ENCODE measurements at regions not wholly inside any gene's neighbourhood (a gene's known extent, or its start where the extent isn't known, plus 50 kb on each side); places are given as distances from the start of the nearest gene placed in this dataset.

DNA sequence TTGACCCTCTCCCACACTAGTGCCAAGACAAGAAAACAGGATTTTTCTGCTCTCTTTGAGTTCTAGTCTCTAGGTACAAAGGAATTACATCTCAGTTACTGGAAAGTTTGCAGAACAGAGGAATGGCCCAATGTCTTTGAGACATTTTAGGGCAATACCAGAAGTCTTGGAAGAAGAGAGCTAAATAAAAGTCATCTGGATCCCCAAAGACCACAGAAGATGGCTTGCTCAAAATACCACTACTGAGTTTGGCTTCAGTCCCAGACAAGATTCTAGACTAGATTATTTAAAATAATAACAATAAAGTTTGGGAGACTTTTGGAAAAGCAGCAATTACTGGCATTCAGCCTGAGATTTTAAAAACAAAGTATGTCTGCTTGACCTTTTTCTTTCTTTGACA, 61.9 kb upstream of the HK2 start:
- Histone ChIP-seq H4K20me1 (ENCODE audit: control insufficient read depth, extremely low read depth, insufficient read depth, low read length) (no peaks in the 10 kb centered on the region), H3K79me2 (ENCODE audit: control insufficient read depth, insufficient read depth, low read length) (no peaks in the 10 kb centered on the region), H3K9ac (ENCODE audit: control insufficient read depth, extremely low read depth, insufficient read depth, low read length) (no peak overlapping the region), H3K27me3 (ENCODE audit: control insufficient read depth, extremely low read depth, insufficient read depth, low read length) (no peaks in the 10 kb centered on the region), H3K4me3 (ENCODE audit: control insufficient read depth in 2 of 3, extremely low read depth in 1 of 3, insufficient read depth in 2 of 3, low read depth in 1 of 3, low read length in 3 of 3) (no peak overlapping the region), H3K27ac (ENCODE audit: control insufficient read depth, insufficient read depth, low read length) (no peak overlapping the region), H2AFZ (ENCODE audit: control insufficient read depth, low read length) (no peak overlapping the region), H3K4me1 (ENCODE audit: control insufficient read depth, extremely low read depth, insufficient read depth, low read length) (no peaks in the 10 kb centered on the region), H3K9me3 (ENCODE audit: control insufficient read depth, low read depth, low read length) (no peaks in the 10 kb centered on the region), H3K4me2 (ENCODE audit: control insufficient read depth, extremely low read depth, insufficient read depth, low read depth, low read length) (no peak overlapping the region), H3K36me3 (ENCODE audit: control insufficient read depth in 2 of 2, extremely low read depth in 1 of 2, insufficient read depth in 2 of 2, low read length in 2 of 2) (no peaks in the 10 kb centered on the region), H3K9me1 (ENCODE audit: control insufficient read depth, extremely low read depth, insufficient read depth, low read length) (no peaks in the 10 kb centered on the region)
- dilution Hi-C loops (cut with MboI; ENCODE audit: extremely low pct_ligation_motif_present, low sequenced_read_pairs) = no loop called here
- TF ChIP-seq, protein P1, sequence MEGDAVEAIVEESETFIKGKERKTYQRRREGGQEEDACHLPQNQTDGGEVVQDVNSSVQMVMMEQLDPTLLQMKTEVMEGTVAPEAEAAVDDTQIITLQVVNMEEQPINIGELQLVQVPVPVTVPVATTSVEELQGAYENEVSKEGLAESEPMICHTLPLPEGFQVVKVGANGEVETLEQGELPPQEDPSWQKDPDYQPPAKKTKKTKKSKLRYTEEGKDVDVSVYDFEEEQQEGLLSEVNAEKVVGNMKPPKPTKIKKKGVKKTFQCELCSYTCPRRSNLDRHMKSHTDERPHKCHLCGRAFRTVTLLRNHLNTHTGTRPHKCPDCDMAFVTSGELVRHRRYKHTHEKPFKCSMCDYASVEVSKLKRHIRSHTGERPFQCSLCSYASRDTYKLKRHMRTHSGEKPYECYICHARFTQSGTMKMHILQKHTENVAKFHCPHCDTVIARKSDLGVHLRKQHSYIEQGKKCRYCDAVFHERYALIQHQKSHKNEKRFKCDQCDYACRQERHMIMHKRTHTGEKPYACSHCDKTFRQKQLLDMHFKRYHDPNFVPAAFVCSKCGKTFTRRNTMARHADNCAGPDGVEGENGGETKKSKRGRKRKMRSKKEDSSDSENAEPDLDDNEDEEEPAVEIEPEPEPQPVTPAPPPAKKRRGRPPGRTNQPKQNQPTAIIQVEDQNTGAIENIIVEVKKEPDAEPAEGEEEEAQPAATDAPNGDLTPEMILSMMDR (optimal IDR thresholded peaks at IDR 0.05 in 1 of 3, IDR thresholded peaks at IDR 0.05 in 1 of 3, conservative IDR thresholded peaks at IDR 0.05 in 1 of 3; ENCODE audit: extremely low read depth in 1 of 3, insufficient read depth in 2 of 3, low read length in 3 of 3) = no peak
- TF ChIP-seq EZH2 (IDR thresholded peaks at IDR 0.05; ENCODE audit: low read length) = no peak
- FAIRE-seq (no peak), DNase-seq (ENCODE audit: low read depth, low spot score) (no peak)

DNA sequence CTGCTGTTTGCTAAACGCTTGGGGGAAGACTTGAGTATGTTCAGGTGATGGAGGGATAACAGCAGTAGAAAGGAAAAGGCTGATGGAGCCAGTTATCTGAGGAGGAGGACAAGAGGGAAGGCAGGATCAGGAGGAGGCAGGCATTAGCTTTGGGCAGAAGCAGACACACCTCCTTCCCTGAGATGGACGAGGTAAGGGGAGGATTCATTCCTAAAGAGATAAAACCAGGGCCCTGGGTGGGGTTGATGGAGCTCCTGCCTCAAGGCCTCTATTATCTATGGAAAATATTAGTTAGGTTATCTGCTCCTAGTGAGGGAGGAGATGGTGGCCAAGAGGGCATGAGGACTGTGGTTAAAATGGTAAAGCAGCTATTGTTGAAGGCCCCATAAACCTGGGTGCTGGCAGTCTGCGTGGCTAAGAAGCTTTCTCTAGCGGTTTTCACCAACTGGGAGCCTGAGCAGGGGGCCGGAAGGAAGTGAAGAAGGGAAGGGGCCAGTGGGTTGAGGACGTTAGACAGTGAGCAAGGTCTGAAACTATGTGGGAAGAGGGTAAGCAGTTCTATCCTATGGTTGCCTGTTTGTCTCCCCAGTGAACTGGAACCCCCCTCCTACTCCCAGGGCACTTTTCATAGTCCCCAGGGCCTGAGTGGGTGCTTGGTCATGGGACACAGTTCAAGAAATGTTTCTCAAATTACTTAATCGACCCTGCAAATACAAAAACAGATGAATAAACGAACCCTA, 56.6 kb upstream of the HK2 start:
- H2AFZ ChIP-seq (ENCODE audit: control insufficient read depth, low read length) = no peak overlapping the region
- no peaks in the 10 kb centered on the region for H3K27me3 ChIP-seq (ENCODE audit: control insufficient read depth, extremely low read depth, insufficient read depth, low read length)
- H3K79me2 ChIP-seq (ENCODE audit: control insufficient read depth, insufficient read depth, low read length) = no peaks in the 10 kb centered on the region
- H3K36me3 ChIP-seq (ENCODE audit: control insufficient read depth in 2 of 2, extremely low read depth in 1 of 2, insufficient read depth in 2 of 2, low read length in 2 of 2) = no peaks in the 10 kb centered on the region
- FAIRE-seq = no peak
- H3K4me1 ChIP-seq (ENCODE audit: control insufficient read depth, extremely low read depth, insufficient read depth, low read length) = no peaks in the 10 kb centered on the region
- no peaks in the 10 kb centered on the region for H4K20me1 ChIP-seq (ENCODE audit: control insufficient read depth, extremely low read depth, insufficient read depth, low read length)
- no peaks in the 10 kb centered on the region for H3K9me3 ChIP-seq (ENCODE audit: control insufficient read depth, low read depth, low read length)
- H3K27ac ChIP-seq (ENCODE audit: control insufficient read depth, insufficient read depth, low read length) = no peak overlapping the region
- TF ChIP-seq, protein P1 (optimal IDR thresholded peaks at IDR 0.05 in 1 of 3, IDR thresholded peaks at IDR 0.05 in 1 of 3, conservative IDR thresholded peaks at IDR 0.05 in 1 of 3; ENCODE audit: extremely low read depth in 1 of 3, insufficient read depth in 2 of 3, low read length in 3 of 3) = no peak
- TF ChIP-seq EZH2 (IDR thresholded peaks at IDR 0.05; ENCODE audit: low read length) = no peak
- dilution Hi-C loops (cut with MboI; ENCODE audit: extremely low pct_ligation_motif_present, low sequenced_read_pairs) = no loop called here
- H3K9ac ChIP-seq (ENCODE audit: control insufficient read depth, extremely low read depth, insufficient read depth, low read length) = no peak overlapping the region
- no peak for DNase-seq (ENCODE audit: low read depth, low spot score)
- no peaks in the 10 kb centered on the region for H3K9me1 ChIP-seq (ENCODE audit: control insufficient read depth, extremely low read depth, insufficient read depth, low read length)
- H3K4me2 ChIP-seq (ENCODE audit: control insufficient read depth, extremely low read depth, insufficient read depth, low read depth, low read length) = no peak overlapping the region
- H3K4me3 ChIP-seq (ENCODE audit: control insufficient read depth in 2 of 3, extremely low read depth in 1 of 3, insufficient read depth in 2 of 3, low read depth in 1 of 3, low read length in 3 of 3) = no peak overlapping the region
